HG02840 (cell line): ENCODE measurements at regions not wholly inside any gene's neighbourhood (a gene's known extent, or its start where the extent isn't known, plus 50 kb on each side); places are given as distances from the start of the nearest gene placed in this dataset.

ENCODE experiments used
- ATAC-seq: cut with Tn5 transposase; IDR thresholded peaks from one replicate; pipeline ENCODE4 v1.9.1; 2021; ENCODE audit warnings: mild to moderate bottlenecking, moderate library complexity, moderate number of reproducible peaks; ENCODE audit not compliant: unreplicated experiment, low FRiP score

DNA sequence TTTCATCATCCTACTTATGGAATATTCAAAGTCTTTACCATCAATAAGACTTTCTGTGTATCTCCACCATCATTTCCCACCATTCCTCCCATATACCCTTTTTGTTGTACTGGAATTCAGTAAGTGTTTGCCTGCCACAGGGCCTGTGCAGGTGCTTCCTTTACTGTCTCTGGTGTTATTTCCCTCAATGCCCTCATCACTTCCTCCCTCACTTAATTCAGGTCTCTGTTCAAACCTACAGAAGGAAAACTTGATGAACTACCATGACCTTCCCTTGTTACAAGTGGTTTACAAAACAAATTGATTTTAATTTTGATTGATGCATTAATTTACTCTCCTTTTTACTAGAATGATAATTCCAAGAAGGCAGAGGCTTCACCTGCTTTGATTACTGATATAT, 159.5 kb upstream of the FAT4 start:
- ATAC-seq = no peak

DNA sequence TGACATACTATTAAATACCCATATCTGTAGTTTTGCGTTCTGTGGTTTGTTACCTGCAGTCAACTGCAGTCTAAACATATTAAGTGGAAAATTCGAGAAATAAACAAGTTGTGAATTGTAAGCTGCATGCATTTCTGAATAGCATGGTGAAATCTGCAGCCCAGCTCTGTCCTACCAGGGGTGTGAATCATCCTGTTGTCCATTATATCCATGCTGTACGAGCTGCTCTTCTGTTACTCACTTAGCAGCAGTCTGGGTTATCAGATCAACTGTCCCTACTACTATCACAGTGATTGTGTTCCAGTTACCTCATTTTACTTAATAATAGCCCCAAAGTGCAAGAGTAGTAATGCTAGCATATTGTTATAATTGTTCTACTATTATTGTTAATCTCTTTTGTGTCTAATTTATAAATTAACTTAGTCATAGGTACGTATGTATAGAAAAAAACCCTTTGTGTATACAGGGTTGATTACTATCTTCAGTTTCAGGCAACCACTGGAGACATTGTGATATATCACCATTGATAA, 173.7 kb upstream of the FAT4 start:
- ATAC-seq = no peak

DNA sequence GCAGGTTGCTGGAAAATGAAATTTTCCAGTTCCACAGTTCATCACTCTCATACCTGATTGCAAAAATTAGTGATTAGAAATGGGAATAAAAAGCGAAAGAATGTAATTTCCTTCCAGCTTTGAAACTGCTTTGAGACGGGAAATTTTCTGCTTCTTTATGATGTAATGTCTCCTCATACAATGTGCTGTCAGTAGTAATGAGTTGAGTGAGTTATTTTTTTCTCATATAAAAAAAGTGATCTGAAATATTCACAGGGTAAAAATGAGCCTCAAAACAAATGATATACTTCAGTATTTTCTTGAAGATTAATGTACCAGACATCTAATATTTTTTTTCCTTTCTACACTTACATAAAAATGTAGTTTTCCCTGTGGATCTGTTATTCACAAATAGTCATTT, 179.1 kb upstream of the FAT4 start:
- ATAC-seq = no peak

DNA sequence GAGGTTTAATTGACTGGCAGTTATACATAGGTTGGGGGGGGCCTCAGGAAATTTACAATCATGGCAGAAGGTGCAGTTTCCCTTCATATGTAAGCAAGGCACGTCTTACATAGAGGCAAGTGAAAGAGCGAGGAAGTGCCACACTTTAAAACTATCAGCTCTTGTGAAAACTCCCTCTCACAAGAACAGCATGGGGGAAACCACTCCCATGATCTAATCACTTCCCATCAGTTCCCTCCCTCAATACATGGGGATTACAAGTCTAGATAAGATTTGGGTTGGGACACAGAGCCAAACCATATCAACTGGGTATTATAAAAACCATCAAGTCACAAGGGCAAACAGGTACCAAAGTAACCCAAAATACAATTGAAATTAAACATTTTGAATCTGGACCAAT, 182.0 kb upstream of the FAT4 start:
- no peak for ATAC-seq

DNA sequence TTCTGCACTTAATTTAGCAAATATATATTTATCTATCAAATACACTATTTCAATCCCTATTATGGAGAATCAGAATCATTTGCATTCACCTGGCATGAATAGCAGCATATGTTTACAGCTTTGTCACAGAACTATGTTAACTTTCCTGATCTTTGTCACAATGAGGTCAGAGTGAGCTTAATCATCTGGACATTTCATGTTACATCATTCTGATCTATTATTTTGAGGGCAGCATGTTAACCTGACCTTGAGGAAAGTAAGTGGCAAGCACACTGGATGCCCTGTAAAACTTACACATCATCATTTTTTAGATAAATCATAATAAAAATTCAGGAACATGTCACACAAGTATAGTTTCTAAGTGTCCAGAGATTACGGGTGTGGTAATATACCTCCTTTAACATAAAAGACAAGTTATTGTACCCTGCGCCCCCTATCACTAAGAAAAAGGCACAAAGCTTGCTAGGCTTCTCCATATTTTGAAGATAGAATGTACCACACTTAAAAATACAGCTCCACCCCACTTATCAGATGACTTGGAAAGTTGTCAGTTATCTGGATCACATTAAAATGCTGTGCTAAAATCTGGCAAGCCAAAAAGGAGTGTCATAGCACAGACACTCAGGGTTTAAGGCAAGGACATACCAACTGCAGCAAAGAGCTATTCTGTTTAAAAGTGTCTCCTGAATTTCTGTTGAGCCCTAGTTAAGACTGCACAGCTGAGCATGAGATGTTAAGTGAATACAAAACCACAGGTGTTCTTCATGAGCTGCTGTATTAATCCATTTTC, 182.7 kb upstream of the FAT4 start:
- ATAC-seq = no peak

DNA sequence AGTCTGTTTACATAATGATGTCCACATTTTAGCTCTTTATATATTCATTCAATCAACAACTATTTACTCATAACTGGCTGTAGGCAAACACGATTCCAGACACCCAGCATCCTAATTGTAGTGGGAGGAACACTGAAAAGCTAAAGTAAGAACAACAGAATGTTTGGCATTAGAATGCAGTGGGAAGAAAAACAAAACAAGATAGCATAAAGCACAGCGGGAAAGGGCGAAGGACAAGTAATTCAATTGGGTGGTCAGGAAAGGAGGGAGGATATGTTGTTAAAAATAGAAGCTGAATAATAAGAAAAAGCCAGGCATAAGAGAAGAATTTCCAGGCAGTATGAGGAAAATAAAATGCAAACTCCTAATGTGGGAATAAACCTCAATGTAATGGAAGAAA, 189.5 kb upstream of the FAT4 start:
- no peak for ATAC-seq

DNA sequence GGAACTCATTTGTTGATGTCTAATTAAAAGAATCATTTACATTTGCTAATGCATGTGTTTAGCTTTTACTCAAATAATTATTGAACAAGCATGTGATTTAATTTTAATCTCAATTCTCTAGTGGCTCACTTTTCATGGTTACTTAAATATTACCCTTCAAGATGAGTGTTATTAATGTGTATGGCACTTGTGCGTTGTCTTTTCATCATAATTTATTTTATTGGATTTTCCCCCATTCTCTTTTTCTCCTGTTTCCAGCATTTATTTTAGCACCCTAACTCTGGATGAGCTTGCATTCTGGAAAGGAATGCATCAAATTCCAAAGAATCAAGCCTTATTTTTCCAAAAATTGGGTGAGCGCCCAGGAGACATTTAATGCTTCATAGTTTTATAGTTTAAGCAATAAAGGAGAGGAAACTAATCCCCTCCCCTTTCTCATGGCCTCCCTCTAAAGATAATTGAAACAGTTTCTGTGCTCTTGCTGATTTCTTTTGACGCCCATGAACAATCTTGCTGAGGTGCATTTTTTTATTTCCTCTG, 191.1 kb upstream of the FAT4 start:
- ATAC-seq = no peak

DNA sequence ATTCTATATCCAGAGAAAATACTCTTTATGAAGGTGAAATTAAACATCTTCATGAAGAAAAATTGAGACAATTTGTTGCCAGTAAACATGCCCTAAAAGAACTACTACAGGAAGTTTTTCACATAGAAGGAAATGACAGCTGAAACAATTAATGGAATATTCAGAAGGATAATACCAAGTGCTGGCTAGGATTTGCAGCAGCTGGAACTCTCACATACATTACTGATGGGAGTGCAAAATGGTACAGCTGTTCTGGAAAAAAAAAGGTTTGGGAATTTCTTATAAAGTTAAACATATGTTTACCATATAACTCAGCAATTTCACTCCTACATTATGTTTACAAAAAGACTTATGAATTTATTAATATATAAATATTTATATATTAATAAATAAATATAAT, 193.2 kb upstream of the FAT4 start:
- no peak for ATAC-seq

DNA sequence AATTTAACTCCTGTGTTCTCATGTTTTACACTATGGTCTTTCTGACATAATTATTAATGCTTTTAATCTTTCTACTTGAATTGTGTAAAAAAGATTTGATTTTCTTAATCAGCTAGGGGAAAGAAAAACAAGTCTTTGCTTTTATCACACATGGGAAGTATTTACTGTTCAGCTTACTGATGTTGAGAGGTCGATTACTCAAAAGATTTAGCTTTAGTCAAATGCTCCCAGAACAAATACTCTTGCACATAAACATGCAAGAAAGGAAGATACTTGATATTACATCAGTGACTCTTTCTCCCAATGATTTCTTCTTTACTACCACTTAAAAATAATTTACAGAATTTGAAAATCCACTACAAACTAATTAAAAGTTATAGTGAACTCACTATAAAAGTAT, 198.3 kb upstream of the FAT4 start:
- ATAC-seq = no peak

DNA sequence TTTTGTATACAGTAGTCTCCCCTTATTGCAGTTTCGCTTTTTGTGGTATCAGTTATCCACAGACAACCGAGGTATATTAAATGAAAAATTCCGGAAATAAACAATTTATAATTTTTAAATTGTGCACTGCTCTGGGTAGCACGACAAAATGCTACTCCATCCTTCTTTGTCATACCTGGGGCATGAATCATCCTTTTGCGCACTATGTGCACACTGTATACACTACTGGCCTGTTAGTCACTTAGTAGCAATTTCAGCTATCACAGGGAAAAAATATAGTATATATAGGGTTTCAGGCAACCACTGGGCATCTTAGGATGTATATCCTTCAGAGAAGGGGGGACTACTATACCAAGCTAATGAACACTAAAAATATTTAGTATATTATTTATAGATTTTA, 198.8 kb upstream of the FAT4 start:
- ATAC-seq = no peak

DNA sequence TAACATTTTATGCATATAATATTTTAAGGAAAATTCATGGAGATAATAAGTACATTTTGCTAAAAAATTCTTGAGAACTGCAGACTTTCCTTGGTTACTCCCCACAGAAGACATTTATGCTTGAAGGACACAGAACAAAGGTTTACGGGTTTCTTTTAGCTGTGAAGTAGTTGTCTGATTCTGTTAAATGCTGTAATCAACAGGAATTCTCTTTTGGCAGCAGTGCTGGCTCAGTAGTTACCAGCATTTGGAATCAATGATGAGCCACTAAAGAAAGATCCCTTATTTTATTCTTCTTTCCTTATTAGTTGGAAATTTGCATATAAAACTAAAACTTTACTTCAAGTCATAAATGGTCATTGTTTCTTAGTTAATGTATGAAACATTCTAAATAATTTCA, 199.3 kb upstream of the FAT4 start:
- no peak for ATAC-seq

DNA sequence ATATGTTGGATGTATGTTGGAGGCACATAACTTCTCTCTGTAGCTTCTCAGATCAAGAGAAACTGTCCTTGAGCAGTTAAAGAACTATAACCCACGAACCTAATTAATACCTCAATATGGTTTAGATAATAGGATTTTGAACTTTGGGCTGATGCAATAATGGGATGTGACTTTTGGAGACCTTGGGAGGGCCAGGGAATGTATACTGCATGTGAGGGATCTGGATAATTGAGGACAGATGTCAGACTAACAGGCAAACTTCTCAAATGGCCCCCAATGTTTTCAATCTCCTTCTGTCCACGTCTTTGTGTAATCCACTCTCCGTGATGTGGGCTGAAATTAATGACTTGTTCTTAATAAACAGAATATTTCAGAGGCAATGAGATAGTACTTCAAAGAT, 202.2 kb upstream of the FAT4 start:
- no peak for ATAC-seq

DNA sequence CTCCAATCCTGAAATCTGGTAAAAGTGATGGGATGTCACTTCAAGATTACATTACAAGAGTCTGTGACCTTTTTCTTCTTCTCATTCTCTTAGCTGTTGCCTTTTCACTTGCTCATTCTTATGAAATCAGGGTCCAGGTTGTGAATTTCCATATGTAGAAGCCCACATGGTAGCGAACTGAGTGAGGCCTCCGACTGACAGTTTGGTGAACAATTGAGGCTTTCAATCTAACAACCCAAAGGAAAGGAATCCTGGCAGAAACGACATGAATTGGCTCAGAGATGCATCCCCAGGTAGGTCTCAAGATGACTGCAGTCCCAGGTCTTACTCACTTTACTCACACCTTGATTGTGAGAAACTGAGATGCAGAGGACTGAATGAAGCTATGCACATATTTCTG, 203.4 kb upstream of the FAT4 start:
- ATAC-seq = no peak

DNA sequence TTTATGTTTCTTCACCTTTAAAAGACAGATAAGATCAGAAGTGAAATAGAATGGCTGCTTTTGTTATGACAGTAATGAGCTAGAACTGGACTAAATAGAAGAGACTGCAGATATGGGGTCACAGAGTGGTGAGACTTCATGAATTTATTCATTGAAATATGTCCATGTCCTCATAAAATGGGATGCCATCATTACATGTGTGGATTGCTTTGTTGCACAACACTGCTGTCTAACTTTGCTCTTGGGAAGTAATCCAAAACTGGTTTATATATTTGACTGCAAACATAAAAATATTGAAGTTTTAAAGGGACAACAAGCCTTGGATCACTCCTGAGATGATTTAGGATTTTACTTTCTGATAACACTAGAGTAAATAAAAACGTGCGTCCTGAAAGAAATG, 209.2 kb upstream of the FAT4 start:
- no peak for ATAC-seq

DNA sequence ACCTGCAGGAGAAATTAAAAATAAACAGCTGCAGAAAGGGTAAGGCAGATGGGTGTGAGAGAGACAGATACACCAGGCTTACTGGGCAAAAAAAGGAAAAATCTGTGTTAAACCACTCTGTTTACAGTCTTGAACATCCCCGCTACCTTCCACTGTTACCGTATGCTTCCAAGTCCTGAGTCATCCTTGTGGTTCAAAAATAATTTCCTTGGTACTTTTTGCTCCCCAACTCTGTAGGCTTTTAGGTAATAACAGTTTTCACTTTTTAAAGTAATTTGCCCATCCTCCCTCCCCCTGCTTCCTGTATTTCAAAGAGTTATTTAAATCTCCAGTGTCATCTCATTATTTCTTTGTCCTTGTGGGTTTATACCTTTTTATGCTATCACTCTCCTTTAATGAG, 210.1 kb upstream of the FAT4 start:
- ATAC-seq = no peak

DNA sequence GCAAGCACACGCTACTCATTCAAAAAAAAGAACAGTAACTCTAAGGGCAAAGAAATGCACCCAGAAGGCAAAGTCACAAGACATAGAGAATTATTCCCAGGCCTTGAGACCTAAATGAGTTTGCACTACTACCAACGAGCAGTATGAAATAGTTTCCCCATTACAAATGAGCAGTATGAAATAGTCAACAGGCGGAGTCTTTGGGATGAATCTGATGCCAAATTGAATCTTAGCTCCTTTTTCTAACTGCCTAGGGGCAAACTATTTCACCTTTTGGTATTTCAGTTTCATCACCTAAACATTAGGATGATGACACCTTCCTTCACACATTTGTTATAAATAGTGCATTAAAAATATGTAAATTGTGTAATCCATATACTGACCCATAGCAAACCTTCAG, 213.0 kb upstream of the FAT4 start:
- ATAC-seq = no peak

DNA sequence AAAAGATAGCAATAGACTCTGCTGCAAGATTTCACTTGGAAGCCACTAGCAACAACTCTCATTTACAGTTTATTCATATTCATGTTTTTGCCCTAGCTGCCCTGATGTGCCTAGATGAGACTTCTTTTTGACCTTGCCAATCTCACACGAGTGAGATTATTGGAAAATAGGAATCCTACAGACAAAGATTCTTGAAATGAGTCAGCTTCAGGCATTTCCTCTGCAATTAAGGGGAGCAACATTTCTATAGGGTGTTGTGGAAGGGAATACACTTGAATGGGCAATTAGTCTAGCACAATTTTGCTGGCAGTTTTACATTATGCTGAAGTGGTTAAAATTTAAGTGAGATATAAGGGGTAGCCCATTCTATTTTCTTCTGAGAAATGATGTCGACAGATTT, 217.0 kb upstream of the FAT4 start:
- no peak for ATAC-seq

DNA sequence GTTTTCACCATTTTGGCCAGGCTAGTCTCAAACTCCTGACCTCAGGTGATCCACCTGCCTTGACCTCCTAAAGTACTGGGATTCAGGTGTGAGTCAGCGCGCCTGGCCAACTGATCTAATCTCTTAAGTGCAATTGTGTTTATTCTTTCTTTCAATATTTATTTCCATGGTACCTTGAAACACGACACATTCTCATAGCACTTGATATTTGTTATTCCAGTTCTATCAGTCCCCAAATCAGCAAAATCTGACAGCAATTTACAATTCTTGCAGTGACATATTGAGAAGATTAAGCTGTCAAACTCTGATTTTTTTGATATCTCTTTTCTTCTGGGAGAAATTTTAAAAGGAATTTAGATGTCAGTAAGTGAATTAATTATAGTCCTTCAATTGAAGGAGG, 218.1 kb upstream of the FAT4 start:
- ATAC-seq = no peak

DNA sequence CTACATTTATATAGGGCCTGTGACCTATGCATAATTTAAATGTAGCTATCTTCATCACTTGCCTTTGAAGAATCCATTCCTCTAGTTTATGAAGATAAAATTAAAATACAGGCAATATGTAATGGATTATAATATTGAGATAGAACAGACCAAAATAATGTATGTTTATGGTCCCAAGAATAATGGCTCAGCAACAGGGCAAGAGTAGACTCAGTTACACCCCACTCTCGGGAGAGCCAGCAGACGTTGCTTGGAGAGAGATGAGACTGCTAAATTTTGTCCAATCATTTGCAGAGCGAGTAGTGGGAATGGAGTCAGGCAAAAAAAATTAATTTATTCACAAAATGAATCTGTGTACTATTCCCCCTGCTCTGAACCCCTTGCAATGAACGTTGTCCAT, 223.2 kb upstream of the FAT4 start:
- no peak for ATAC-seq

DNA sequence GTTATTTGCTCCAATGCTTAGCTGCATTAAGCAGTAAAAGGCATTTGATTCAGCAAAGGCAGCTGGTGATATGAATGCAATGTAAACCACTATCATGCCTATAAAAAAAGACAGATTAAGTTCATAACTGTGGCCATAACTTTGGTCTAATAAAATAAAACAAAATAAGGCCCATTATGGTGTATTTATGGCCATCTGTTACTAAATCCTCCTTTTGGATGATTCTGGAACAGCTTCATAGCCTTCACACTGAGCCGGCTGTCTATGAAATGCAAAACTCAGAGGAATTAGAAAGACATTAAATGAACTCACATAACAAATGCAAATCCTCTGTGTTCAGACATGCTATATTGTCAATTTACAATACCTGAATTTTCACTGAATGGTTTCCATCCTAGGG, 223.7 kb upstream of the FAT4 start:
- ATAC-seq = no peak

DNA sequence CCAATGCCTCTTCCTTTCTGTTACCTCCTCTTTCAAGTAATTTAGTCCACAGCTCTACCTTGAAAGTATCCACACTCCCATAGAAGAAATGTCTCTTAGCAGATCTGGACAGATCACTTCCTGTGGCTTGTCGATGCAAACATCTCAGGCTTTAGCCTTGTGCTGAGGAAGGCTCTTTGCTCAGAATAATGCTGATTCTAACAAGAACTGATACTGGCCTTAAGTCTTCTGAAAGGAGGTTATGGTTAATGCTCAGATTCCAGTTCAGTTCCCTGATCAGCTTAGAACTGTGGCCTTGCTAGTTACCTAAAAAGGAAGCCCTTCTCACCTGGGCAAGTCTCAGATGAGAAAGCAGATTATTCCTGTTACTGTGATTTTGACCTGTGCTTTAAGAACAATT, 230.1 kb upstream of the FAT4 start:
- no peak for ATAC-seq

DNA sequence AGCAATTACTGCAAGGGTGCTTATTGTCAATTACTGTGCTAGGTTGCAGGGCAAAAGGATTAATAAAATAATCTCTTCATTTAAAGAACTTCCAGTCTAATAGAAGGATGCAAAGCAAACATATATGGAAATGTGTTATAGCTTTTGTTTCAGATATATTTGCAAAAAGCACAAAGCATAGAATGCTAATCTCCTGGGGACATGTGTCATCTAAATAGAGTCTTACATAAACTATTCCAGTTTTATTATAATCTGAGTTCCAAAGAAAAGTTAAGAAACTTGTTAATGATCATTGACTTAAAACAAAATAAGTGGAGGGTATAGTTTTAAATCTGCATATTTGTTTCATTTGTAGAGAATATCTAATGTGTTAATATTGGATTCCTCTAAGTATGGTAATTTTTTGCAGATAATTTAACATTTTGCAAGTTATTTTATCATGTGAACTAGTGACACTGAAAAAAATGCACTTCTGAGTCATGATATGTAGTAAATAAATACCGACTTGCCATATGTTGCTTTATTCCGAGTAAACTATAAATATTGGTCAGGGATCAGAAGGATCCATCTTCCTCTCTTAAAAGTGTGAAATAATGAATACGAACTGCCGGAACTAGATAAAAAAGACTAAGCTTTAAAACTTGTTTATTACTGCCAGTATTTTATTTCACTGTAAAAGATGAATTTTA, 231.9 kb upstream of the FAT4 start:
- ATAC-seq = no peak
